ENCODE measurements at regions not wholly inside any gene's neighbourhood (a gene's known extent, or its start where the extent isn't known, plus 50 kb on each side); places are given as distances from the start of the nearest gene placed in this dataset.

GRCh38 chr5:62902126-62902525, 323.5 kb downstream of the LRRC70 start:
- TF ChIP-seq, protein P1, sequence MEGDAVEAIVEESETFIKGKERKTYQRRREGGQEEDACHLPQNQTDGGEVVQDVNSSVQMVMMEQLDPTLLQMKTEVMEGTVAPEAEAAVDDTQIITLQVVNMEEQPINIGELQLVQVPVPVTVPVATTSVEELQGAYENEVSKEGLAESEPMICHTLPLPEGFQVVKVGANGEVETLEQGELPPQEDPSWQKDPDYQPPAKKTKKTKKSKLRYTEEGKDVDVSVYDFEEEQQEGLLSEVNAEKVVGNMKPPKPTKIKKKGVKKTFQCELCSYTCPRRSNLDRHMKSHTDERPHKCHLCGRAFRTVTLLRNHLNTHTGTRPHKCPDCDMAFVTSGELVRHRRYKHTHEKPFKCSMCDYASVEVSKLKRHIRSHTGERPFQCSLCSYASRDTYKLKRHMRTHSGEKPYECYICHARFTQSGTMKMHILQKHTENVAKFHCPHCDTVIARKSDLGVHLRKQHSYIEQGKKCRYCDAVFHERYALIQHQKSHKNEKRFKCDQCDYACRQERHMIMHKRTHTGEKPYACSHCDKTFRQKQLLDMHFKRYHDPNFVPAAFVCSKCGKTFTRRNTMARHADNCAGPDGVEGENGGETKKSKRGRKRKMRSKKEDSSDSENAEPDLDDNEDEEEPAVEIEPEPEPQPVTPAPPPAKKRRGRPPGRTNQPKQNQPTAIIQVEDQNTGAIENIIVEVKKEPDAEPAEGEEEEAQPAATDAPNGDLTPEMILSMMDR (IDR thresholded peaks at IDR 0.05) = no peak
- no peak for TF ChIP-seq EZH2phosphoT487 (IDR thresholded peaks at IDR 0.05)
- TF ChIP-seq EZH2 (IDR thresholded peaks at IDR 0.05) = no peak
